Thymus (tissue), 11 donors: ENCODE measurements at regions not wholly inside any gene's neighbourhood (a gene's known extent, or its start where the extent isn't known, plus 50 kb on each side); places are given as distances from the start of the nearest gene placed in this dataset.
"Not testable (repeated sequence)": the region's sequence is repeated elsewhere in the genome, so short reads cannot be mapped to it uniquely, and the experiment has no call there.

Experiments
- DNase-seq, 9 donors: peaks; one replicate each; pipeline ENCODE4 v3.0.0-alpha.2; 2013; ENCODE audit warnings: low spot score in 9 of 9, low read depth in 6 of 9, missing footprints in 1 of 9
- H3K27ac ChIP-seq, 2 donors: one replicate each; pipeline ENCODE4 v1.5.1; 2013; ENCODE audit warnings: control low read depth in 1 of 2, low read depth in 1 of 2, low read length in 1 of 2, mild to moderate bottlenecking in 1 of 2, moderate library complexity in 1 of 2
- H3K27me3 ChIP-seq, 2 donors: one replicate each; pipeline ENCODE4 v1.5.1; 2013; ENCODE audit warnings: low read length in 1 of 2; ENCODE audit not compliant: control insufficient read depth in 2 of 2, insufficient read depth in 1 of 2
- H3K36me3 ChIP-seq, 2 donors: one replicate each; pipeline ENCODE4 v1.5.1; 2013; ENCODE audit warnings: low read length in 1 of 2, mild to moderate bottlenecking in 1 of 2, moderate library complexity in 1 of 2; ENCODE audit not compliant: control insufficient read depth in 2 of 2, insufficient read depth in 2 of 2
- H3K4me1 ChIP-seq, 2 donors: one replicate each; pipeline ENCODE4 v1.5.1; 2013; ENCODE audit warnings: low read length in 2 of 2; ENCODE audit not compliant: control insufficient read depth in 2 of 2, insufficient read depth in 2 of 2
- H3K4me3 ChIP-seq, 2 donors: one replicate each; pipeline ENCODE4 v1.5.1; 2013; ENCODE audit warnings: low read length in 2 of 2, control low read depth in 1 of 2, mild to moderate bottlenecking in 1 of 2
- H3K9me3 ChIP-seq, 2 donors: one replicate each; pipeline ENCODE4 v1.5.1; 2013; ENCODE audit warnings: low read length in 1 of 2, mild to moderate bottlenecking in 1 of 2; ENCODE audit not compliant: control insufficient read depth in 2 of 2, insufficient read depth in 1 of 2
- WGBS: extraction: QIAGEN DNeasy Blood & Tissue Kit; methylation state at CpG from one replicate; pipeline ENCODE4 v1.1.7; 2013; 5-methylcytosine and 5-hydroxymethylcytosine counted together
- donor health status: healthy.

GRCh38 chr14:105675905-105676670 lies 149.7 kb downstream of the TMEM121 start:
- not testable (repeated sequence) for H3K4me3 ChIP-seq, H3K27me3 ChIP-seq, DNase-seq, H3K36me3 ChIP-seq, H3K9me3 ChIP-seq, H3K27ac ChIP-seq, H3K4me1 ChIP-seq
- 96% methylated on average over 13 of the region's 13 CpGs for whole genome bisulfite sequencing

- not testable (repeated sequence) for H3K9me3 ChIP-seq, DNase-seq
- 91% methylated on average over 21 of the region's 21 CpGs for WGBS
Observed at GRCh38 chr14:105678057-105678456, 151.7 kb downstream of the TMEM121 start.

GRCh38 chr14:105678996-105679958 lies 152.9 kb downstream of the TMEM121 start:
- H3K27me3 ChIP-seq, H3K4me3 ChIP-seq, H3K9me3 ChIP-seq, DNase-seq, H3K4me1 ChIP-seq, H3K27ac ChIP-seq, H3K36me3 ChIP-seq: not testable (repeated sequence)
- WGBS, result 73% methylated on average over 23 of the region's 54 CpGs

More at GRCh38 chr14:105678057-105678456, 151.7 kb downstream of the TMEM121 start:
- not testable (repeated sequence) for H3K27ac ChIP-seq, H3K27me3 ChIP-seq, H3K36me3 ChIP-seq, H3K4me1 ChIP-seq, H3K4me3 ChIP-seq

GRCh38 chr14:105679959-105680735 lies 153.8 kb downstream of the TMEM121 start:
- 4% methylated on average over 21 of the region's 51 CpGs for WGBS
- not testable (repeated sequence) for H3K27ac ChIP-seq, DNase-seq, H3K27me3 ChIP-seq, H3K9me3 ChIP-seq, H3K36me3 ChIP-seq, H3K4me1 ChIP-seq, H3K4me3 ChIP-seq

GRCh38 chr14:105680736-105681098 lies 154.3 kb downstream of the TMEM121 start:
- H3K36me3 ChIP-seq, H3K4me3 ChIP-seq: not testable (repeated sequence)
- WGBS, result 29% methylated on average over 5 of the region's 14 CpGs

GRCh38 chr14:105681606-105682185 lies 155.3 kb downstream of the TMEM121 start:
- not testable (repeated sequence) for H3K4me1 ChIP-seq, H3K27me3 ChIP-seq, H3K9me3 ChIP-seq, DNase-seq, H3K27ac ChIP-seq, H3K4me3 ChIP-seq, H3K36me3 ChIP-seq
- 49% methylated on average over 14 of the region's 26 CpGs for WGBS

More at GRCh38 chr14:105680736-105681098, 154.3 kb downstream of the TMEM121 start:
- not testable (repeated sequence) for H3K9me3 ChIP-seq, H3K27ac ChIP-seq, H3K27me3 ChIP-seq, H3K4me1 ChIP-seq, DNase-seq

GRCh38 chr14:105682442-105682841 lies 156.1 kb downstream of the TMEM121 start:
- H3K27ac ChIP-seq, result not testable (repeated sequence)

GRCh38 chr14:105682956-105683570 lies 156.7 kb downstream of the TMEM121 start:
- no peaks in the 10 kb centered on the region for H3K36me3 ChIP-seq
- no peaks in the 10 kb centered on the region for H3K9me3 ChIP-seq
- no peak for DNase-seq
- no peak overlapping the region for H3K27ac ChIP-seq
- H3K4me3 ChIP-seq, result no peak overlapping the region
- H3K4me1 ChIP-seq, result peaks cover 0 to 2% of the 10 kb centered on the region in 2 donors
- 94% methylated on average over 5 of the region's 5 CpGs for WGBS
- no peaks in the 10 kb centered on the region for H3K27me3 ChIP-seq

More at GRCh38 chr14:105682442-105682841, 156.1 kb downstream of the TMEM121 start:
- H3K4me1 ChIP-seq, H3K27me3 ChIP-seq, H3K36me3 ChIP-seq, H3K9me3 ChIP-seq, DNase-seq, H3K4me3 ChIP-seq: not testable (repeated sequence)
- 96% methylated on average over 7 of the region's 15 CpGs for WGBS
